SH-SY5Y (cell line): ENCODE measurements at regions not wholly inside any gene's neighbourhood (a gene's known extent, or its start where the extent isn't known, plus 50 kb on each side); places are given as distances from the start of the nearest gene placed in this dataset.

Experiments
- GATA2 ChIP-seq: IDR thresholded peaks from 2 replicates; pipeline ENCODE4 v1.6.1; 2011; ENCODE audit warnings: mild to moderate bottlenecking, low read depth, low read length
- GATA3 ChIP-seq: IDR thresholded peaks from 2 replicates; pipeline ENCODE4 v1.6.1; 2011; ENCODE audit warnings: low read depth, mild to moderate bottlenecking, low read length, moderate library complexity

DNA sequence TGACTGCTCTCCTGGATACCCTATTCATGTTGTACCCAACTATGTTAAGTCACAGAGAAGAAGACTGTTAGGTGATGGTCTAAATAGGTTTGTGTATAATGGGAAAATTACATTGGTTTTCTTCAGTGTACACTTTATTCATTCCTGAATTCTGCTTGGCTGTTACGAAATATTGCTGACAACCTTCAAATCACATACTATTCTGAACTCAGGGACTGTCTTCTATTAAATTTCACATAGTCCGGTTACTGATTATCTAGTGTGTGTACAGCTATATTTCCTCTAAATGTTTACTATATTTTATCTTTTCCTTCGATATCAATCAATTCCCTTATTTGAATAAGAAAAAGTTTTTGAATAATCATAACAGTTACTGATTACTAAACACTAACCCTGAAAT, 1090.3 kb upstream of the CITED2 start:
- TF ChIP-seq GATA3 (no peak), GATA2 (no peak)
